ENCODE measurements at regions not wholly inside any gene's neighbourhood (a gene's known extent, or its start where the extent isn't known, plus 50 kb on each side); places are given as distances from the start of the nearest gene placed in this dataset.

GRCh38 chr10:129004398-129004797, 462.6 kb upstream of the MGMT start:
- H3K36me3 ChIP-seq (ENCODE audit: insufficient read depth, low read length), result no peaks in the 10 kb centered on the region
- no peak overlapping the region for H3K27ac ChIP-seq (ENCODE audit: low read depth, low read length)
- H3K4me3 ChIP-seq (ENCODE audit: low read depth in 1 of 2, low read length in 2 of 2), result no peak overlapping the region
- H3K27me3 ChIP-seq (ENCODE audit: control insufficient read depth in 1 of 2, insufficient read depth in 2 of 2, low read length in 2 of 2), result no peaks in the 10 kb centered on the region
- no peaks in the 10 kb centered on the region for H3K4me1 ChIP-seq (ENCODE audit: insufficient read depth, low read length)
- H3K9ac ChIP-seq (ENCODE audit: low read length), result no peak overlapping the region
- no peaks in the 10 kb centered on the region for H3K9me3 ChIP-seq (ENCODE audit: low read length)

- no peaks in the 10 kb centered on the region for H3K4me1 ChIP-seq (ENCODE audit: insufficient read depth, low read length)
- no peaks in the 10 kb centered on the region for H3K27me3 ChIP-seq (ENCODE audit: control insufficient read depth in 1 of 2, insufficient read depth in 2 of 2, low read length in 2 of 2)
- H3K27ac ChIP-seq (ENCODE audit: low read depth, low read length), result no peak overlapping the region
- H3K9ac ChIP-seq (ENCODE audit: low read length), result no peak overlapping the region
- no peaks in the 10 kb centered on the region for H3K9me3 ChIP-seq (ENCODE audit: low read length)
- H3K4me3 ChIP-seq (ENCODE audit: low read depth in 1 of 2, low read length in 2 of 2), result no peak overlapping the region
- H3K36me3 ChIP-seq (ENCODE audit: insufficient read depth, low read length), result no peaks in the 10 kb centered on the region
Measured at GRCh38 chr10:129005080-129005479, 462.0 kb upstream of the MGMT start.

GRCh38 chr10:129005804-129006203, 461.2 kb upstream of the MGMT start:
- no peaks in the 10 kb centered on the region for H3K9me3 ChIP-seq (ENCODE audit: low read length)
- no peaks in the 10 kb centered on the region for H3K4me1 ChIP-seq (ENCODE audit: insufficient read depth, low read length)
- no peak overlapping the region for H3K4me3 ChIP-seq (ENCODE audit: low read depth in 1 of 2, low read length in 2 of 2)
- H3K27ac ChIP-seq (ENCODE audit: low read depth, low read length), result no peak overlapping the region
- H3K27me3 ChIP-seq (ENCODE audit: control insufficient read depth in 1 of 2, insufficient read depth in 2 of 2, low read length in 2 of 2), result no peaks in the 10 kb centered on the region
- H3K9ac ChIP-seq (ENCODE audit: low read length), result no peak overlapping the region
- no peaks in the 10 kb centered on the region for H3K36me3 ChIP-seq (ENCODE audit: insufficient read depth, low read length)

- Histone ChIP-seq H3K4me1 (ENCODE audit: insufficient read depth, low read length) (peaks cover 9% of the 10 kb centered on the region), H3K27me3 (ENCODE audit: control insufficient read depth in 1 of 2, insufficient read depth in 2 of 2, low read length in 2 of 2) (no peaks in the 10 kb centered on the region), H3K9ac (ENCODE audit: low read length) (no peak overlapping the region), H3K36me3 (ENCODE audit: insufficient read depth, low read length) (no peaks in the 10 kb centered on the region), H3K4me3 (ENCODE audit: low read depth in 1 of 2, low read length in 2 of 2) (no peak overlapping the region), H3K9me3 (ENCODE audit: low read length) (no peaks in the 10 kb centered on the region), H3K27ac (ENCODE audit: low read depth, low read length) (no peak overlapping the region)
Measured at GRCh38 chr10:129018511-129018910, 448.5 kb upstream of the MGMT start.

- no peaks in the 10 kb centered on the region for H3K36me3 ChIP-seq (ENCODE audit: insufficient read depth, low read length)
- peaks cover 9% of the 10 kb centered on the region for H3K4me1 ChIP-seq (ENCODE audit: insufficient read depth, low read length)
- no peak overlapping the region for H3K9ac ChIP-seq (ENCODE audit: low read length)
- H3K27me3 ChIP-seq (ENCODE audit: control insufficient read depth in 1 of 2, insufficient read depth in 2 of 2, low read length in 2 of 2), result no peaks in the 10 kb centered on the region
- H3K9me3 ChIP-seq (ENCODE audit: low read length), result no peaks in the 10 kb centered on the region
- no peak overlapping the region for H3K4me3 ChIP-seq (ENCODE audit: low read depth in 1 of 2, low read length in 2 of 2)
- H3K27ac ChIP-seq (ENCODE audit: low read depth, low read length), result no peak overlapping the region
Measured at GRCh38 chr10:129020651-129021330, 446.2 kb upstream of the MGMT start.

- Histone ChIP-seq H3K36me3 (ENCODE audit: insufficient read depth, low read length) (no peaks in the 10 kb centered on the region), H3K9me3 (ENCODE audit: low read length) (no peaks in the 10 kb centered on the region), H3K27ac (ENCODE audit: low read depth, low read length) (no peak overlapping the region), H3K27me3 (ENCODE audit: control insufficient read depth in 1 of 2, insufficient read depth in 2 of 2, low read length in 2 of 2) (no peaks in the 10 kb centered on the region), H3K4me1 (ENCODE audit: insufficient read depth, low read length) (peaks cover 9% of the 10 kb centered on the region), H3K4me3 (ENCODE audit: low read depth in 1 of 2, low read length in 2 of 2) (no peak overlapping the region), H3K9ac (ENCODE audit: low read length) (no peak overlapping the region)
Measured at GRCh38 chr10:129021594-129022304, 445.3 kb upstream of the MGMT start.

GRCh38 chr10:129023082-129023481, 444.0 kb upstream of the MGMT start:
- Histone ChIP-seq H3K9me3 (ENCODE audit: low read length) (no peaks in the 10 kb centered on the region), H3K9ac (ENCODE audit: low read length) (no peak overlapping the region), H3K4me1 (ENCODE audit: insufficient read depth, low read length) (peaks cover 9% of the 10 kb centered on the region), H3K27ac (ENCODE audit: low read depth, low read length) (no peak overlapping the region), H3K4me3 (ENCODE audit: low read depth in 1 of 2, low read length in 2 of 2) (no peak overlapping the region), H3K27me3 (ENCODE audit: control insufficient read depth in 1 of 2, insufficient read depth in 2 of 2, low read length in 2 of 2) (no peaks in the 10 kb centered on the region), H3K36me3 (ENCODE audit: insufficient read depth, low read length) (no peaks in the 10 kb centered on the region)

- no peak overlapping the region for H3K27ac ChIP-seq (ENCODE audit: low read depth, low read length)
- H3K4me3 ChIP-seq (ENCODE audit: low read depth in 1 of 2, low read length in 2 of 2), result no peak overlapping the region
- no peaks in the 10 kb centered on the region for H3K36me3 ChIP-seq (ENCODE audit: insufficient read depth, low read length)
- H3K27me3 ChIP-seq (ENCODE audit: control insufficient read depth in 1 of 2, insufficient read depth in 2 of 2, low read length in 2 of 2), result no peaks in the 10 kb centered on the region
- H3K4me1 ChIP-seq (ENCODE audit: insufficient read depth, low read length), result peaks cover 9% of the 10 kb centered on the region
- H3K9me3 ChIP-seq (ENCODE audit: low read length), result no peaks in the 10 kb centered on the region
- no peak overlapping the region for H3K9ac ChIP-seq (ENCODE audit: low read length)
Measured at GRCh38 chr10:129024046-129024445, 443.0 kb upstream of the MGMT start.

- H3K36me3 ChIP-seq (ENCODE audit: insufficient read depth, low read length), result no peaks in the 10 kb centered on the region
- no peak overlapping the region for H3K9ac ChIP-seq (ENCODE audit: low read length)
- peaks cover 0 to 5% of the 10 kb centered on the region in 2 donors for H3K27me3 ChIP-seq (ENCODE audit: control insufficient read depth in 1 of 2, insufficient read depth in 2 of 2, low read length in 2 of 2)
- H3K9me3 ChIP-seq (ENCODE audit: low read length), result no peaks in the 10 kb centered on the region
- peaks cover 9% of the 10 kb centered on the region for H3K4me1 ChIP-seq (ENCODE audit: insufficient read depth, low read length)
- no peak overlapping the region for H3K4me3 ChIP-seq (ENCODE audit: low read depth in 1 of 2, low read length in 2 of 2)
- H3K27ac ChIP-seq (ENCODE audit: low read depth, low read length), result no peak overlapping the region
Measured at GRCh38 chr10:129025787-129026186, 441.3 kb upstream of the MGMT start.

GRCh38 chr10:129027906-129028305, 439.1 kb upstream of the MGMT start:
- Histone ChIP-seq H3K9ac (ENCODE audit: low read length) (no peak overlapping the region), H3K27ac (ENCODE audit: low read depth, low read length) (no peak overlapping the region), H3K4me3 (ENCODE audit: low read depth in 1 of 2, low read length in 2 of 2) (no peak overlapping the region), H3K27me3 (ENCODE audit: control insufficient read depth in 1 of 2, insufficient read depth in 2 of 2, low read length in 2 of 2) (peaks cover 18 to 21% of the 10 kb centered on the region in 2 donors), H3K9me3 (ENCODE audit: low read length) (no peaks in the 10 kb centered on the region), H3K4me1 (ENCODE audit: insufficient read depth, low read length) (peaks cover 15% of the 10 kb centered on the region), H3K36me3 (ENCODE audit: insufficient read depth, low read length) (no peaks in the 10 kb centered on the region)

GRCh38 chr10:129028451-129028850, 438.6 kb upstream of the MGMT start:
- no peaks in the 10 kb centered on the region for H3K36me3 ChIP-seq (ENCODE audit: insufficient read depth, low read length)

GRCh38 chr10:129029051-129029450, 438.0 kb upstream of the MGMT start:
- peaks cover 16% of the 10 kb centered on the region for H3K4me1 ChIP-seq (ENCODE audit: insufficient read depth, low read length)
- no peak overlapping the region for H3K9ac ChIP-seq (ENCODE audit: low read length)
- no peaks in the 10 kb centered on the region for H3K36me3 ChIP-seq (ENCODE audit: insufficient read depth, low read length)
- H3K4me3 ChIP-seq (ENCODE audit: low read depth in 1 of 2, low read length in 2 of 2), result no peak overlapping the region
- H3K9me3 ChIP-seq (ENCODE audit: low read length), result no peaks in the 10 kb centered on the region
- peaks cover 18 to 30% of the 10 kb centered on the region in 2 donors for H3K27me3 ChIP-seq (ENCODE audit: control insufficient read depth in 1 of 2, insufficient read depth in 2 of 2, low read length in 2 of 2)
- no peak overlapping the region for H3K27ac ChIP-seq (ENCODE audit: low read depth, low read length)

More at GRCh38 chr10:129028451-129028850, 438.6 kb upstream of the MGMT start:
- H3K4me1 ChIP-seq (ENCODE audit: insufficient read depth, low read length), result peaks cover 16% of the 10 kb centered on the region
- no peak overlapping the region for H3K27ac ChIP-seq (ENCODE audit: low read depth, low read length)
- peaks cover 18 to 26% of the 10 kb centered on the region in 2 donors for H3K27me3 ChIP-seq (ENCODE audit: control insufficient read depth in 1 of 2, insufficient read depth in 2 of 2, low read length in 2 of 2)
- H3K9me3 ChIP-seq (ENCODE audit: low read length), result no peaks in the 10 kb centered on the region
- H3K9ac ChIP-seq (ENCODE audit: low read length), result no peak overlapping the region
- H3K4me3 ChIP-seq (ENCODE audit: low read depth in 1 of 2, low read length in 2 of 2), result no peak overlapping the region

All from muscle layer of colon (tissue), 2 donors.